ENCODE measurements at regions not wholly inside any gene's neighbourhood (a gene's known extent, or its start where the extent isn't known, plus 50 kb on each side); places are given as distances from the start of the nearest gene placed in this dataset.
"Not testable (repeated sequence)": the region's sequence is repeated elsewhere in the genome, so short reads cannot be mapped to it uniquely, and the experiment has no call there.

DNA sequence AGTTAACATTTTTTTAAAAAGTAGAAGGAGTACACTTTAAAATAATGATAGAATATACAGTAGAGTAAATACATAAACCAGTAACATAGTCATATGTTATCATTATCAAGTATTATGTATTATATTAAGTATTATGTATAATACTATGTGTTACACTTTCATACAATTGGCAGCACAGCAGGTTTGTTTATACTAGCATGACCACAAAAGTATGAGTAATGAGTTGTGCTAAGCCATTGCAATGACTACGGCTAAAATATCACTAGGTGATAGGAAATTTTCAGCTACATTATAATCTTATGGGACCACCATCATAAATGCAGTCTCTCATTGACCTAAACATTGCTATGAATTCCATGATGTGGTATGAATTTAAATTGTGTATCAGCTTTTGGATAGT lies 506.0 kb downstream of the HTR1A start:
- no peaks in the 10 kb centered on the region for H3K36me3 ChIP-seq (ENCODE audit: insufficient read depth)
- no peak for DNase-seq (ENCODE audit: extremely low spot score)
- no peak overlapping the region for H3K27ac ChIP-seq (ENCODE audit: low read depth)
- H3K4me1 ChIP-seq (ENCODE audit: insufficient read depth): no peaks in the 10 kb centered on the region
- no peak overlapping the region for H3K4me3 ChIP-seq (ENCODE audit: low read depth, low read length)
- 55% methylated on average over 1 of the region's 1 CpG for WGBS

DNA sequence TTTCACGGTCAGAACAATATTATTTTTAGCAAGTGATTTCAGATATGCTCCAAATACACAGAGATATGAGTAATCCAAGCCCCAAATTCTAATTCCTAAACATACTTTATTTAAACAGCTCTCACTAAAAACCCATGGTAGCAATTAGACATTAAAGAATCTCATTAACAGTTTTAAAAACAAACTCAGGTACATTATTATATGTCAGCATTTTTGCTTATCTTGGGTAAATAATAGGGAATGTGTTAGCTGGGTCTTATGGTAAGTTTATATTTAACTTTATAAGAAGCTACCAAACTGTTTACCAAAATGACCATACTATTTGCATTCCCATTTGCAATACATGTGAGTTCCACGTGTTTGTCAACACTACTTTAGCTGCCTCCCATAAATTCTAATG lies 511.1 kb downstream of the HTR1A start:
- H3K27ac ChIP-seq (ENCODE audit: low read depth): no peak overlapping the region
- 35% methylated on average over 2 of the region's 2 CpGs for WGBS
- H3K4me1 ChIP-seq (ENCODE audit: insufficient read depth): no peaks in the 10 kb centered on the region
- H3K4me3 ChIP-seq (ENCODE audit: low read depth, low read length): no peak overlapping the region
- no peak for DNase-seq (ENCODE audit: extremely low spot score)
- H3K36me3 ChIP-seq (ENCODE audit: insufficient read depth): no peaks in the 10 kb centered on the region

DNA sequence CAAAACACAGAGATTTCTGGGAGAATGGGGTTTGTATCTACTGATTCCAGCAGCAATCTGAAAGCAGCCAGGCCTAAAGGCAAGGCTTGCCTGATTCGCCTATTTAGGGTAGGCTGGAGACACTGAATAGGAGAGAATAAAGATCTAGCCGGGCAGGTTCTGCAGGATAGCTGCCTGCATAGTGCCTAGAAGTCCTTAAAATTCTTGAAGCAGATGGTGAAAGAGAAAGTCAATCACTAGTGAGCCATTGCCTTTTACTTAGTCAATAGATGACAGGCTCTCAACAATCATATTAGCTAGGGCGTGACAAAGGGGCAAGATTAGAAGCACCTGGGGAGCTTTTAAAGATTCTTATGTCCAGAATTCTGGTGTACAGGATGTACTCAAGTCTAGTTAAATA lies 522.7 kb downstream of the HTR1A start:
- H3K36me3 ChIP-seq (ENCODE audit: insufficient read depth): no peaks in the 10 kb centered on the region
- no peak for DNase-seq (ENCODE audit: extremely low spot score)
- no peak overlapping the region for H3K4me3 ChIP-seq (ENCODE audit: low read depth, low read length)
- WGBS: 76% methylated on average over 3 of the region's 3 CpGs
- no peaks in the 10 kb centered on the region for H3K4me1 ChIP-seq (ENCODE audit: insufficient read depth)
- no peak overlapping the region for H3K27ac ChIP-seq (ENCODE audit: low read depth)

DNA sequence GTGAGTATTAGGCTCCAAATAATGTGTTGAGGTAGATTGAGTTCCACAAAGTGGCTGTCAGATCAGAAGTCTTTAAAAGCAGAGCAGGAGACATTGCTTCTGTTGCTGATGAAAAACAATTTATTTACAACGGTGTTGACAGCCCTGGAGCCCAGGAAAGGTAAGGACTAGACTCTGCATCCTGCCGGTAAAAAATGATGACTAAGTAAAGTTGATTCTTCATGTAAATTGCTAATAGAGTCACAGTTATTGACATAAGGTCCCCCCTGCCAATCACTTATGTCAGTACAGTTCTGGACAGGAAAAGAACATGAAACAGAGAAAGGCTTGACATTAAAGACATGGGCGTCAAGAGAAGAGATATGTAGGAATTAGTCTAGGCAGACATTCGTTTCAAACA lies 552.5 kb downstream of the HTR1A start:
- WGBS: 75% methylated on average over 4 of the region's 4 CpGs
- no peak for DNase-seq (ENCODE audit: extremely low spot score)
- no peak overlapping the region for H3K4me3 ChIP-seq (ENCODE audit: low read depth, low read length)
- no peaks in the 10 kb centered on the region for H3K4me1 ChIP-seq (ENCODE audit: insufficient read depth)
- H3K36me3 ChIP-seq (ENCODE audit: insufficient read depth): no peaks in the 10 kb centered on the region
- H3K27ac ChIP-seq (ENCODE audit: low read depth): no peak overlapping the region

DNA sequence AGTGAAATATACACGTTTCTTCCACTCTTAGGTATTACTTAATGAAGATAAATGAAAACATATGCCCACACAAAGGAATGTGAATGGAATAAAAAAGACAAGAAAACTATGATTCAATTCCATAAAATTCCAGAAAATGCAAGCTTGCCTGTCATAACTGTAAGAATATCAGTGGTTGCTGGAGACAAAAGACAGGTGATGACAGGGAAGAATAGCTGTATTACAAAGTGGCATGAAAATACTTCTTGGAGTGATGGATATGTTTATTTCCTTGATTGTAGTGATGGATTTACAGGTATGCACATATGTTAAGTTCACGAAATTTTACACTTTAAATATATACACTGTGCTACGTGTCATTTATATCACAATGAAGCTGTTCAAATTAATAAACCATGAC lies 553.3 kb downstream of the HTR1A start:
- no peaks in the 10 kb centered on the region for H3K36me3 ChIP-seq (ENCODE audit: insufficient read depth)
- no peak for DNase-seq (ENCODE audit: extremely low spot score)
- no peaks in the 10 kb centered on the region for H3K4me1 ChIP-seq (ENCODE audit: insufficient read depth)
- 43% methylated on average over 3 of the region's 3 CpGs for WGBS
- no peak overlapping the region for H3K27ac ChIP-seq (ENCODE audit: low read depth)
- H3K4me3 ChIP-seq (ENCODE audit: low read depth, low read length): no peak overlapping the region

DNA sequence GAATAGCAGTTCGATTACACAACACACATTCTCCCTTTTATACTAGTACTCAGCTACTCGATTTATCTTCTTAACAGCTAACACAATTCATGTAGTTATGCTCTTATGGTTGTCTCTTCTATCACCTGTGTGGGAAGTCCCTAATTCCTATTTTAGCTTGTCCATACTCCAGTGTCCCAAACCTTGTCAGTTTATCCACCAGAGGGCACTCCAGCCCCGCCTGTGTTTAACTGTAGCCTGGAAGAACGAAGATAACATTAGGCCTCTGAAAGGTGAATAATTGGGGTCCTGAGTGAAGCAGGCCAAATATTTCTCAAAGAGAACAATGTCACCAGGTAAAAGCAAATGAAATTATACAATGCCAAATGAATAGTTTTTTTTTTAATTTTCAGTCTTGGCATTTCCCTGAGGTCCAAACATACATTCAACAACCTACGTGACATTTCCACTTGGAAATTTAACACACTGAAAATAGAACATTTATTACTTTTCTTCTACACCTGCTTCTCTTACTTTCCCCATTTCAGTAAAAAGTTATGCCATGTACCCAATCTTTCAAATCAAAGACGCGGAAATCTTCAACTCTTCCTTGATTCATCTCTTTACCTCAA lies 560.7 kb downstream of the HTR1A start:
- no peak overlapping the region for H3K27ac ChIP-seq (ENCODE audit: low read depth)
- H3K4me1 ChIP-seq (ENCODE audit: insufficient read depth): no peaks in the 10 kb centered on the region
- no peak overlapping the region for H3K4me3 ChIP-seq (ENCODE audit: low read depth, low read length)
- 43% methylated on average over 7 of the region's 7 CpGs for WGBS
- H3K36me3 ChIP-seq (ENCODE audit: insufficient read depth): no peaks in the 10 kb centered on the region
- peak; percentile 23 for DNase-seq (ENCODE audit: extremely low spot score)

DNA sequence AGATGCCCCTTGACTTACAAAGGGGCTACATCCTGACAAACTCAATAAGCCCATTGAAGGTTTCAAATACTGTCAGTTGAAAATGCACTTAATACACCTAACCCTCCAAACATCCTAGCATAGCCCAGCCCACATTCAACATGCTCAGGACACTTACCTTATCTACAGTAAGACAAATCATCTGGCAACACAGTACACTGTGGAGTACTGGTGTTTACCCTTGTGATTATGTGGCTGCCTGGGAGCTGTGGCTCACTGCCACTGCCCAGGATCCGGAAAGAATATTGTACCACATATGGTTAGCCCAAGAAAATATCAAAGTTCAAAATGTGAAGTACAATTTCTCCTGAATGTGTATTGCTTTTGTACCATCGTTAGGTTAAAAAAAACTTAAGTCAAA lies 562.2 kb downstream of the HTR1A start:
- H3K27ac ChIP-seq (ENCODE audit: low read depth): no peak overlapping the region
- H3K4me1 ChIP-seq (ENCODE audit: insufficient read depth): no peaks in the 10 kb centered on the region
- no peak for DNase-seq (ENCODE audit: extremely low spot score)
- H3K36me3 ChIP-seq (ENCODE audit: insufficient read depth): no peaks in the 10 kb centered on the region
- 47% methylated on average over 2 of the region's 2 CpGs for WGBS
- H3K4me3 ChIP-seq (ENCODE audit: low read depth, low read length): no peak overlapping the region

DNA sequence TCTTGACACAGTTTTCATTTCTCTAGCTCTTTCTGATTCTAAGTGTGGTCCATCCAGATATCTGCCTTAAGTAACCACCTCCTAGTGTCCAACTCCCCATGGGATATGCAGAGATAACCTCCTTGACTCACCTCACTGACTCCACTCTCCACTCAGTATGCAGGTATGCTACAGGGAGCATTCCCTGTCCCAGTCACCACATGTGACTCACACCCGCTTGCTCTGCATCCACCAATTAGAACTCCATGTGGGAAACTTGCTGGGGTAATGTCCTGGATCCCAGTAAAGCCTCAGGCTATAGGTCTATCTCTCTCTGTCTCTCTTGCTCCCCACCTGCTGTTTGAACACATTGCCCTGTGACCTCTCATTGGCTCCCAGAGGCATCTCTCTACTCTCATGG lies 563.9 kb downstream of the HTR1A start:
- Histone ChIP-seq H3K4me3 (ENCODE audit: low read depth, low read length) (no peak overlapping the region), H3K4me1 (ENCODE audit: insufficient read depth) (no peaks in the 10 kb centered on the region), H3K27ac (ENCODE audit: low read depth) (no peak overlapping the region), H3K36me3 (ENCODE audit: insufficient read depth) (no peaks in the 10 kb centered on the region)
- 90% methylated on average over 1 of the region's 1 CpG for WGBS
- DNase-seq (ENCODE audit: extremely low spot score): no peak

DNA sequence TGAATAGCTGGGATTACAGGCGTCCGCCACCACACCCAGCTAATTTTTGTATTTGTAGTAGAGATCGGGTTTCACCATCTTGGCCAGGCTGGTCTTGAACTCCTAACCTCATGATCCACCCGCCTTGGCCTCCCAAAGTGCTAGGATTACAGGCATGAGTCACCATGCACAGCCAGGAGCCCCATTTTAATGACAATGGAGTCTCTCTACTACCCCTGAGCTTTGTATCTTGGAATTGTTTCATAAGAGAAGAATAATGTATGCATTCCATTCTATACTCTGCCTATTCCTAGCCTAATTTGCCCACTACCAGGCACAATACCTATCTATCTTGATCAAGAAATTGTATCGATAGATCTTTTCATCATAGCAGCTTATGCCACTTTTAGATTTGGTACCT lies 574.1 kb downstream of the HTR1A start:
- WGBS: 82% methylated on average over 5 of the region's 5 CpGs
- H3K4me1 ChIP-seq (ENCODE audit: insufficient read depth): not testable (repeated sequence)

DNA sequence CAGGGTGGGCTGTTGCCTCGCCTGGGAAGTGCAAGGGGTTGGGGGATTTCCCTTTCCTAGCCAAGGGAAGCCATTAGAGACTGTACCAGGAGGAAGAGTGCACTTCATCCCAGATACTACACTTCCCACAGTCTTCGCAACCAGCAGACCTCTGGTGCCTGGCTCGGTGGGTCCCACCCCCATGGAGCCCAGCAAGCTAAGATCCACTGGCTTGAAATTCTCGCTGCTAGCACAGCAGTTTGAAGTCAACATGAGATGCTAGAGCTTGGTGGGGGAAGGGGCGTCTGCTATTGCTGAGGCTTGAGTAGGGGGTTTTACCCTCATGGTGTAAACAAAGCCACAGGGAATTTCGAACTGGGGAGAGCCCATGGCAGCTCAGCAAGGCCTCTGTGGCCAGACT lies 586.4 kb downstream of the HTR1A start:
- DNase-seq (ENCODE audit: extremely low spot score): no peak
- Histone ChIP-seq H3K4me1 (ENCODE audit: insufficient read depth) (no peaks in the 10 kb centered on the region), H3K27ac (ENCODE audit: low read depth) (no peak overlapping the region), H3K4me3 (ENCODE audit: low read depth, low read length) (no peak overlapping the region), H3K36me3 (ENCODE audit: insufficient read depth) (no peaks in the 10 kb centered on the region)
- WGBS: 68% methylated on average over 6 of the region's 6 CpGs

More for the DNA sequence above, 574.1 kb downstream of the HTR1A start:
- not testable (repeated sequence) for H3K36me3 ChIP-seq (ENCODE audit: insufficient read depth); H3K4me3 ChIP-seq (ENCODE audit: low read depth, low read length); DNase-seq (ENCODE audit: extremely low spot score); H3K27ac ChIP-seq (ENCODE audit: low read depth)

DNA sequence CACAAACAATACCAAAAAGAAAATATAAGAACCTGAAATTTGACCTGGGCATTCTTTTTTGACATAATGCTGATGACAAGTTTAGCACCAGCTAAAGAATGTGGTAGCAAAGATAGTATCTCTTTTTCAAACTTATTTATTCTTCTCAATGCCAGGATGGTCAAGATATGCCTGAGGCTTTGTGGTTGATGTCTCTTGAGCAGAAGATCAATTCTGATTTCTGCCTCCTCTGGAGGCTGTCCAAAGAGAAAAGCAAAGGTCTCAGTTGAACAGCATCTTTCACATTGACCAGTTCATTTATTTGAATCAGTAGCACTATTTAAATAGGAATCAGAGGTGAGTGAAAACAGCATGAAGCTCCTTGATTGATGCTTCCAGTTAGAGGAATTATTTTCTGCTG lies 588.2 kb downstream of the HTR1A start:
- Histone ChIP-seq H3K27ac (ENCODE audit: low read depth) (no peak overlapping the region), H3K4me1 (ENCODE audit: insufficient read depth) (no peaks in the 10 kb centered on the region), H3K4me3 (ENCODE audit: low read depth, low read length) (no peak overlapping the region), H3K36me3 (ENCODE audit: insufficient read depth) (no peaks in the 10 kb centered on the region)
- DNase-seq (ENCODE audit: extremely low spot score): no peak

DNA sequence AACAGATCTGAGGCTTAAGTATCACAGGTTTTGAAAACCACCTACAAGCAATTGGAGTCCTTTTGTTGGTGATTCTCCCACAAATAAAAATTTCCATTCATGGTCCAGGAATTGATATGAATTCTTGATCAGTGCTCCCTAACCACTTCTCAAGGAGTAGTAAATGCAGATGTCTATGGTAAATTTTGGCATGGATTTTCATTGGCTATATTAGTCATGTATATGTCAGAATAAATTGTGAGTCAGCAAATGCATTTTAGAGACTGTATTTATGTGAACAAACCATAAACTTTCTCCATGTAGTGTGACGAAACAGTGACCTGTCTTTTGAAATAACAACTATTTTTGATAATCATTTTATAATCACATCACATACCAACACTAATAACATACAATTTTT lies 611.1 kb downstream of the HTR1A start:
- DNase-seq (ENCODE audit: extremely low spot score): no peak
- Histone ChIP-seq H3K4me1 (ENCODE audit: insufficient read depth) (no peaks in the 10 kb centered on the region), H3K27ac (ENCODE audit: low read depth) (no peak overlapping the region), H3K36me3 (ENCODE audit: insufficient read depth) (no peaks in the 10 kb centered on the region), H3K4me3 (ENCODE audit: low read depth, low read length) (no peak overlapping the region)
- WGBS: 61% methylated on average over 1 of the region's 1 CpG

DNA sequence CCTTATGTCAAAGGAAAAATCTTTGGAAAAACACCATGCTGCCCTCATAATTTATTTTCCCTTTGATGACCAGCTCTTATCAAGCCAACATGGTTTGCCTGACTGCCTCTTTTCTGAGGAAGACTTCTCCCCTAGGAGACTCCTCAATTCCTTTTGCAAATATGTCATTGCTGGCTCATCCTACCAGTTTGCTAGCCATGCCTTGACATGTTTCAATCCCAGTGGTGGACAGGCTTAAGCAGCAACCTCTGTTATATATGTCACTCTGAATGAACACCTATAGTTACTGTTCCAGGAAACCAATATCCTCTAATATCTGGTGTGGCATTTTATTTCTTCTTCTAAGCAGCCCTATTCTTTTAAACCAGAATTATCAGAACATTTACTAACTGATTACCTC lies 615.8 kb downstream of the HTR1A start:
- Histone ChIP-seq H3K4me3 (ENCODE audit: low read depth, low read length) (no peak overlapping the region), H3K36me3 (ENCODE audit: insufficient read depth) (no peaks in the 10 kb centered on the region), H3K4me1 (ENCODE audit: insufficient read depth) (no peaks in the 10 kb centered on the region), H3K27ac (ENCODE audit: low read depth) (no peak overlapping the region)
- no peak for DNase-seq (ENCODE audit: extremely low spot score)

DNA sequence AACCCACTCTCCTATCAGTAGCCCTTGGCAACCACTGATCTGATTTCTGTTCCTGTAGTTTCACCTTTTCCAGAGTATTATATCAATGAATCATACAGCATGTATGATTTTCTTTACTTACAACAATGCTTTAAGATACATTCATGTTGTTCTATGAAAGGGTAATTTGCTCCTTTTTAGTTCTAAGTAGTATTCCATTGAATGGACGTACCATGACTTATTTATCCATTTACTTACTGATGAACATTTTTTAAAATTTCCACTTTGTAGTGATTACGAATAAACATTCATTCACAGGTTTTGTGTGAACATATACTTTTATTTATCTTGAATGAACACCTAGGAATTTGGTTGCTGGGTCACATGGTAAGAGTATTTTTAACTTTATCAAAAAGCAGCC lies 620.8 kb downstream of the HTR1A start:
- Histone ChIP-seq H3K4me3 (ENCODE audit: low read depth, low read length) (no peak overlapping the region), H3K27ac (ENCODE audit: low read depth) (no peak overlapping the region), H3K36me3 (ENCODE audit: insufficient read depth) (no peaks in the 10 kb centered on the region), H3K4me1 (ENCODE audit: insufficient read depth) (no peaks in the 10 kb centered on the region)
- 84% methylated on average over 2 of the region's 2 CpGs for WGBS
- no peak for DNase-seq (ENCODE audit: extremely low spot score)

DNA sequence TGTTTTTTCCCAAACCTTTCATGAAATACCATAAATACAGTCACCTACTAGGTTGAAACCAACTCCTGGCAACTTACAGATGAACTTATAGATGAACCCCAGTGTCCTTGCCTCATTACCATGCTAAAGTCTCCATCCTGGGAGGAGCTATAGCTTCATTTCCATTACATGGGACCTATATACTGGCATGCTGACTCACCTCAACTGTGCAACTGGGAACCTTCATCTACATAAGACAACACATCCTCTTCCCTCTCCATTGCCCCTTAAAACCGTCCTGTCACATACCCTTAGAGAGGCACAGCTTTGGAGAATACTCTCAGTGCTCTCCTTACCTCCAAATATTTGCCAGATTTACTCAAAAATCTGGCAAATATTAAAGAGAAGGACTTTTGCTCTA lies 638.3 kb downstream of the HTR1A start:
- no peaks in the 10 kb centered on the region for H3K36me3 ChIP-seq (ENCODE audit: insufficient read depth)
- H3K4me1 ChIP-seq (ENCODE audit: insufficient read depth): no peaks in the 10 kb centered on the region
- no peak overlapping the region for H3K27ac ChIP-seq (ENCODE audit: low read depth)
- DNase-seq (ENCODE audit: extremely low spot score): no peak
- H3K4me3 ChIP-seq (ENCODE audit: low read depth, low read length): no peak overlapping the region
- WGBS: 45% methylated on average over 1 of the region's 1 CpG

Measured in urinary bladder (tissue), 3 donors.